Brain microvascular endothelial cell (primary cell): ENCODE measurements at regions not wholly inside any gene's neighbourhood (a gene's known extent, or its start where the extent isn't known, plus 50 kb on each side); places are given as distances from the start of the nearest gene placed in this dataset.

ENCODE experiments used
- DNase-seq: peaks from one replicate; pipeline ENCODE4 v3.0.0-alpha.2; 2020
- H3K27ac ChIP-seq: fragments of 250-450 bp; sonication (Bioruptor Pico); 2 replicates; pipeline ENCODE4 v1.5.1; 2020; ENCODE audit warnings: mild to moderate bottlenecking, moderate library complexity
- H3K27me3 ChIP-seq: fragments of 250-450 bp; sonication (Bioruptor Pico); replicated peaks from 2 replicates; pipeline ENCODE4 v1.5.1; 2020; ENCODE audit warnings: mild to moderate bottlenecking
- H3K36me3 ChIP-seq: fragments of 250-450 bp; sonication (Bioruptor Pico); replicated peaks from 2 replicates; pipeline ENCODE4 v1.5.1; 2020; ENCODE audit warnings: mild to moderate bottlenecking
- H3K4me3 ChIP-seq: 2 replicates; pipeline ENCODE4 v1.5.1; 2011; ENCODE audit warnings: low read depth, mild to moderate bottlenecking, control low read depth, low read length, moderate library complexity
- CTCF ChIP-seq: IDR thresholded peaks from 2 replicates; pipeline ENCODE4 v1.5.1; 2011; ENCODE audit warnings: low read depth, mild to moderate bottlenecking, moderate library complexity, low read length, control low read depth, inconsistent platforms; ENCODE audit errors: missing control alignments
- in situ Hi-C: cut with HindIII; loops from 2 replicates; pipeline ENCODE4 v1.10.0; 2017; ENCODE audit warnings: low sequenced_read_pairs, low pct_ligation_motif_present

- no peaks in the 10 kb centered on the region for H3K27me3 ChIP-seq
- no peaks in the 10 kb centered on the region for H3K36me3 ChIP-seq
- no peak for TF ChIP-seq CTCF
- in situ Hi-C loops: no loop called here
- H3K4me3 ChIP-seq: no peak overlapping the region
- no peak for DNase-seq
- H3K27ac ChIP-seq: no peak overlapping the region
Observed at GRCh38 chr2:239518286-239519088, 117.7 kb upstream of the HDAC4 start.

DNA sequence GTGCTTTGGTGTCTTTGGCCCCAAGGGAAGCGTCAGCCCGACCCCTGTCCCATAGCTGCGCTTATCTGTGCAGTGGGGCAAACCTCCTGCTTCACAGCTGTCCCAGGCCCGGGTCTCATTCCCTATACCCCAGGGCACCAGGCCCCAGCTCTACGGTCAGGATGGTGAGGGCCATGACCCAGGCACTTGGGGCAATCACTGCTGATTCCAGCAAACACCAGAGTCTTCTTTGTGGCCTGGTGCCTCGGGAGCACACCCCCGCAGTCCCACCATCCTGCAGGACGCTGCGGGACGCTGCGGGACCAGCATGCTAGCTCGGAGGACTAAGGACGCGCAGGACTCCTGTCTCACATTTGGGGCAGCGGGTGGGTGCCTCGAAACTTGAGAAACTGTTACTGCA lies 116.9 kb upstream of the HDAC4 start:
- in situ Hi-C loops: no loop called here
- H3K36me3 ChIP-seq: no peaks in the 10 kb centered on the region
- no peak for DNase-seq
- no peak overlapping the region for H3K27ac ChIP-seq
- H3K4me3 ChIP-seq: no peak overlapping the region
- TF ChIP-seq CTCF: no peak
- no peaks in the 10 kb centered on the region for H3K27me3 ChIP-seq

DNA sequence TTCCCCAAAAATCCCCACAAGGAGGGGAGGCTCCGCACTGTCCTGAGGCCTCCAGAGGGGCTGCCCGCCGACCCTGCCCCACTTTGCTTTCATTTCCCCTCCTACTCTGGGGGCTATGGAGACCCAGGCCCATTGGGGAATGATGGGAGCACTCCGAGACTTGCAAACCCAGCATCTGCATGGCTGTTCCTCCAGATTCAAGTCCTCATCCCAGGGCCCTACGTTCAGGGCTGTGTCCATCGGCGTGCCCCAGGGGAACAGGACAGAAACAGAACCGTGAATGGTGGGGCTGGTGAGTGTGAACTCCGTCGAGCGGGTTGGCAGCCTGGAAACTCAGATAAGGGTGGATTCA lies 116.1 kb upstream of the HDAC4 start:
- in situ Hi-C loops: no loop called here
- no peak for DNase-seq

DNA sequence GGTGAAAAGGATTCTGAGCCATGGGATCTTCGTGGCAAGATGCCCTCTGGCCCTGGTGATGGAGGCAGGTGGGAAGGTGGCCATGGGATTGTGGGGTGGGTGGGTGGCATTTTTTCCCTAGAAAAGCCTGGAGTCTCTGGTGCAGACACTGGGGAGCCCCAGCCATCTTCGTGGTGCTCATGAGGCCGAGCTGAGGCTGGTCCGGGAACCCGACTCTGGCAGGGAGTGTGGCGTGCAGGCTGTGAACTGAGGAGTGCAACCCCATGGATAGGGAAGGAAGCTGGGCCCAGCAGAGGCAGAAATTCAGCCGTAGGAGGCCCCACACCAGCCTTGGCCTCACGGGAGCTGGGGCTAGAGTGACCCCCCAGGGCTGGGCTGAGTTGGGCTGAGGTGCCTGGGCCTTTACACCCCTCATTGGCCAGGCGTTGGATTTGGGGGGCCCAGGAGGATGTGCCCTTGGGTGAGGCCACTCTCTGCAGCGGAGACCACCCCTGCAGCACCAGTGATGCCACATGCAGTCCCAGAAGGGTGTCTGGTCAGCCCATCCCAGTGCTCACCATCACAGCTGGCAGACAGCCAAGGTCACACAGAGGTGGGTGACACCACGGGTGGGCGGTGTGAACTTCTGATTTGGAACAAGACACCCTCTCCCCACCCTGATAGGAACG lies 115.6 kb upstream of the HDAC4 start:
- in situ Hi-C loops: no loop called here
- Histone ChIP-seq H3K27ac (no peak overlapping the region), H3K4me3 (no peak overlapping the region), H3K36me3 (no peaks in the 10 kb centered on the region), H3K27me3 (no peaks in the 10 kb centered on the region)
- TF ChIP-seq CTCF: no peak
- no peak for DNase-seq

More for the DNA sequence above, 116.1 kb upstream of the HDAC4 start:
- no peak for TF ChIP-seq CTCF
- Histone ChIP-seq H3K4me3 (no peak overlapping the region), H3K27ac (no peak overlapping the region), H3K36me3 (no peaks in the 10 kb centered on the region), H3K27me3 (no peaks in the 10 kb centered on the region)

GRCh38 chr2:239514754-239515530 lies 114.1 kb upstream of the HDAC4 start:
- Histone ChIP-seq H3K36me3 (no peaks in the 10 kb centered on the region), H3K4me3 (no peak overlapping the region), H3K27me3 (no peaks in the 10 kb centered on the region), H3K27ac (no peak overlapping the region)
- no peak for DNase-seq
- in situ Hi-C loops: no loop called here
- TF ChIP-seq CTCF: no peak
